GM23338 (cell line): ENCODE measurements at regions not wholly inside any gene's neighbourhood (a gene's known extent, or its start where the extent isn't known, plus 50 kb on each side); places are given as distances from the start of the nearest gene placed in this dataset.
A peak's percentile ranks its signal among the peaks of the same experiment; 100 is the strongest.

Source experiments
- ATAC-seq: fragments of 200-7000 bp; cut with Tn5 transposase; 3 replicates; pipeline ENCODE4 v1.9.1; 2020
- DNase-seq: peaks from one replicate; pipeline ENCODE4 v3.0.0-alpha.2; 2015; ENCODE audit warnings: low spot score
- H2AFZ ChIP-seq: fragments of 200-600 bp; sonication (generic); 2 replicates; pipeline ENCODE4 v1.8.0; 2016; ENCODE audit warnings: antibody characterized with exemption, mild to moderate bottlenecking, moderate library complexity
- H3F3A ChIP-seq: fragments of 200-600 bp; sonication (generic); replicated peaks from 2 replicates; pipeline ENCODE4 v1.8.0; 2017; ENCODE audit warnings: antibody characterized with exemption, mixed run types, low read depth
- H3K27ac ChIP-seq: fragments of 200-600 bp; sonication (generic); 2 replicates; pipeline ENCODE4 v1.6.1; 2016; ENCODE audit warnings: low read depth
- H3K27me3 ChIP-seq: fragments of 200-600 bp; sonication (generic); 2 replicates; pipeline ENCODE4 v1.8.0; 2016; ENCODE audit warnings: mild to moderate bottlenecking, mixed run types, moderate library complexity; ENCODE audit not compliant: insufficient read depth
- H3K36me3 ChIP-seq: fragments of 200-600 bp; sonication (generic); 2 replicates; pipeline ENCODE4 v1.8.0; 2016; ENCODE audit warnings: mild to moderate bottlenecking; ENCODE audit not compliant: insufficient read depth
- H3K4me1 ChIP-seq: fragments of 200-600 bp; sonication (generic); 2 replicates; pipeline ENCODE4 v1.8.0; 2016; ENCODE audit warnings: mild to moderate bottlenecking, moderate library complexity; ENCODE audit not compliant: insufficient read depth
- H3K4me2 ChIP-seq: fragments of 200-600 bp; sonication (generic); 2 replicates; pipeline ENCODE4 v1.7.1; 2017; ENCODE audit warnings: mixed run types
- H3K4me3 ChIP-seq: fragments of 200-600 bp; sonication (generic); 2 replicates; pipeline ENCODE4 v1.6.1; 2016; ENCODE audit warnings: mixed run types
- H3K79me2 ChIP-seq: fragments of 200-600 bp; sonication (generic); replicated peaks from 2 replicates; pipeline ENCODE4 v1.8.0; 2017; ENCODE audit warnings: mild to moderate bottlenecking; ENCODE audit not compliant: insufficient read depth
- H3K9me2 ChIP-seq: fragments of 200-600 bp; sonication (generic); 2 replicates; pipeline ENCODE4 v1.8.0; 2017; ENCODE audit not compliant: insufficient read depth
- H4K20me1 ChIP-seq: fragments of 200-600 bp; sonication (generic); replicated peaks from 2 replicates; pipeline ENCODE4 v1.8.0; 2017; ENCODE audit warnings: mild to moderate bottlenecking; ENCODE audit not compliant: insufficient read depth
- H3K27ac Mint-ChIP-seq: 2 replicates; pipeline ENCODE4 v1.8.0; 2020; ENCODE audit warnings: inconsistent platforms, mild to moderate bottlenecking, moderate library complexity, mixed read lengths
- H3K27me3 Mint-ChIP-seq: 3 replicates; pipeline ENCODE4 v1.8.0; 2022; ENCODE audit warnings: low read depth, mild to moderate bottlenecking, moderate library complexity, mixed read lengths, inconsistent platforms; ENCODE audit not compliant: insufficient read depth, poor library complexity
- H3K36me3 Mint-ChIP-seq: 3 replicates; pipeline ENCODE4 v1.8.0; 2021; ENCODE audit warnings: low read depth, mild to moderate bottlenecking, inconsistent platforms, moderate library complexity, mixed read lengths
- H3K4me1 Mint-ChIP-seq: 3 replicates; pipeline ENCODE4 v1.8.0; 2020; ENCODE audit warnings: mild to moderate bottlenecking, inconsistent platforms, mixed read lengths
- H3K4me3 Mint-ChIP-seq: 3 replicates; pipeline ENCODE4 v1.8.0; 2021; ENCODE audit warnings: moderate library complexity, mild to moderate bottlenecking, inconsistent platforms, mixed read lengths
- H3K9me3 Mint-ChIP-seq: 3 replicates; pipeline ENCODE4 v1.8.0; 2020; ENCODE audit warnings: moderate library complexity, mild to moderate bottlenecking, inconsistent platforms, mixed read lengths
- STAT1 ChIP-seq: IDR thresholded peaks from one replicate; pipeline ENCODE4 v1.6.1; 2016; ENCODE audit warnings: antibody characterized with exemption; ENCODE audit not compliant: unreplicated experiment
- ZNF114 ChIP-seq: fragments of 250-450 bp; sonication (Bioruptor Pico); IDR thresholded peaks from 2 replicates; pipeline ENCODE4 v1.5.0; 2020; ENCODE audit warnings: mild to moderate bottlenecking, moderate library complexity
- ZNF331 ChIP-seq: fragments of 250-450 bp; sonication (Bioruptor Pico); IDR thresholded peaks from 2 replicates; pipeline ENCODE4 v1.5.0; 2020; ENCODE audit warnings: low read depth, mild to moderate bottlenecking, moderate library complexity
- TF ChIP-seq, protein P1 (sequence below): fragments of 250-450 bp; sonication (Bioruptor Pico); IDR thresholded peaks from 2 replicates; pipeline ENCODE4 v1.5.0; 2020; ENCODE audit warnings: mild to moderate bottlenecking, moderate library complexity
- TF ChIP-seq, protein P2 (sequence below): IDR thresholded peaks from one replicate; pipeline ENCODE4 v1.6.1; 2018; ENCODE audit warnings: antibody characterized with exemption; ENCODE audit not compliant: unreplicated experiment

- Histone ChIP-seq H4K20me1 (no peaks in the 10 kb centered on the region), H3F3A (no peaks in the 10 kb centered on the region), H3K36me3 (no peaks in the 10 kb centered on the region), H3K4me2 (no peak overlapping the region), H2AFZ (peak overlapping the region; percentile 89; the same call in 1 of the 2 replicates), H3K27me3 (no peaks in the 10 kb centered on the region), H3K9me2 (peaks cover 11% of the 10 kb centered on the region; the same call in 1 of the 2 replicates), H3K4me3 (no peak overlapping the region), H3K27ac (no peak overlapping the region), H3K4me1 (no peaks in the 10 kb centered on the region), H3K79me2 (no peaks in the 10 kb centered on the region)
- H3K4me3 Mint-ChIP-seq, result no peak overlapping the region
- no peak for TF ChIP-seq ZNF114 (CRISPR knock-in tag)
- no peak for TF ChIP-seq ZNF331 (CRISPR knock-in tag)
- TF ChIP-seq, protein P1, sequence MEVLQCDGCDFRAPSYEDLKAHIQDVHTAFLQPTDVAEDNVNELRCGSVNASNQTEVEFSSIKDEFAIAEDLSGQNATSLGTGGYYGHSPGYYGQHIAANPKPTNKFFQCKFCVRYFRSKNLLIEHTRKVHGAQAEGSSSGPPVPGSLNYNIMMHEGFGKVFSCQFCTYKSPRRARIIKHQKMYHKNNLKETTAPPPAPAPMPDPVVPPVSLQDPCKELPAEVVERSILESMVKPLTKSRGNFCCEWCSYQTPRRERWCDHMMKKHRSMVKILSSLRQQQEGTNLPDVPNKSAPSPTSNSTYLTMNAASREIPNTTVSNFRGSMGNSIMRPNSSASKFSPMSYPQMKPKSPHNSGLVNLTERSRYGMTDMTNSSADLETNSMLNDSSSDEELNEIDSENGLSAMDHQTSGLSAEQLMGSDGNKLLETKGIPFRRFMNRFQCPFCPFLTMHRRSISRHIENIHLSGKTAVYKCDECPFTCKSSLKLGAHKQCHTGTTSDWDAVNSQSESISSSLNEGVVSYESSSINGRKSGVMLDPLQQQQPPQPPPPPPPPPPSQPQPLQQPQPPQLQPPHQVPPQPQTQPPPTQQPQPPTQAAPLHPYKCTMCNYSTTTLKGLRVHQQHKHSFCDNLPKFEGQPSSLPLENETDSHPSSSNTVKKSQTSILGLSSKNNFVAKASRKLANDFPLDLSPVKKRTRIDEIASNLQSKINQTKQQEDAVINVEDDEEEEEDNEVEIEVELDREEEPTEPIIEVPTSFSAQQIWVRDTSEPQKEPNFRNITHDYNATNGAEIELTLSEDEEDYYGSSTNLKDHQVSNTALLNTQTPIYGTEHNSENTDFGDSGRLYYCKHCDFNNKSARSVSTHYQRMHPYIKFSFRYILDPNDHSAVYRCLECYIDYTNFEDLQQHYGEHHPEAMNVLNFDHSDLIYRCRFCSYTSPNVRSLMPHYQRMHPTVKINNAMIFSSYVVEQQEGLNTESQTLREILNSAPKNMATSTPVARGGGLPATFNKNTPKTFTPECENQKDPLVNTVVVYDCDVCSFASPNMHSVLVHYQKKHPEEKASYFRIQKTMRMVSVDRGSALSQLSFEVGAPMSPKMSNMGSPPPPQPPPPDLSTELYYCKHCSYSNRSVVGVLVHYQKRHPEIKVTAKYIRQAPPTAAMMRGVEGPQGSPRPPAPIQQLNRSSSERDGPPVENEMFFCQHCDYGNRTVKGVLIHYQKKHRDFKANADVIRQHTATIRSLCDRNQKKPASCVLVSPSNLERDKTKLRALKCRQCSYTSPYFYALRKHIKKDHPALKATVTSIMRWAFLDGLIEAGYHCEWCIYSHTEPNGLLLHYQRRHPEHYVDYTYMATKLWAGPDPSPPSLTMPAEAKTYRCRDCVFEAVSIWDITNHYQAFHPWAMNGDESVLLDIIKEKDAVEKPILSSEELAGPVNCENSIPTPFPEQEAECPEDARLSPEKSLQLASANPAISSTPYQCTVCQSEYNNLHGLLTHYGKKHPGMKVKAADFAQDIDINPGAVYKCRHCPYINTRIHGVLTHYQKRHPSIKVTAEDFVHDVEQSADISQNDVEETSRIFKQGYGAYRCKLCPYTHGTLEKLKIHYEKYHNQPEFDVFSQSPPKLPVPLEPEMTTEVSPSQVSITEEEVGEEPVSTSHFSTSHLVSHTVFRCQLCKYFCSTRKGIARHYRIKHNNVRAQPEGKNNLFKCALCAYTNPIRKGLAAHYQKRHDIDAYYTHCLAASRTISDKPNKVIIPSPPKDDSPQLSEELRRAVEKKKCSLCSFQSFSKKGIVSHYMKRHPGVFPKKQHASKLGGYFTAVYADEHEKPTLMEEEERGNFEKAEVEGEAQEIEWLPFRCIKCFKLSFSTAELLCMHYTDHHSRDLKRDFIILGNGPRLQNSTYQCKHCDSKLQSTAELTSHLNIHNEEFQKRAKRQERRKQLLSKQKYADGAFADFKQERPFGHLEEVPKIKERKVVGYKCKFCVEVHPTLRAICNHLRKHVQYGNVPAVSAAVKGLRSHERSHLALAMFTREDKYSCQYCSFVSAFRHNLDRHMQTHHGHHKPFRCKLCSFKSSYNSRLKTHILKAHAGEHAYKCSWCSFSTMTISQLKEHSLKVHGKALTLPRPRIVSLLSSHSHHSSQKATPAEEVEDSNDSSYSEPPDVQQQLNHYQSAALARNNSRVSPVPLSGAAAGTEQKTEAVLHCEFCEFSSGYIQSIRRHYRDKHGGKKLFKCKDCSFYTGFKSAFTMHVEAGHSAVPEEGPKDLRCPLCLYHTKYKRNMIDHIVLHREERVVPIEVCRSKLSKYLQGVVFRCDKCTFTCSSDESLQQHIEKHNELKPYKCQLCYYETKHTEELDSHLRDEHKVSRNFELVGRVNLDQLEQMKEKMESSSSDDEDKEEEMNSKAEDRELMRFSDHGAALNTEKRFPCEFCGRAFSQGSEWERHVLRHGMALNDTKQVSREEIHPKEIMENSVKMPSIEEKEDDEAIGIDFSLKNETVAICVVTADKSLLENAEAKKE (CRISPR knock-in tag), result no peak
- TF ChIP-seq STAT1, result no peak
- TF ChIP-seq, protein P2, sequence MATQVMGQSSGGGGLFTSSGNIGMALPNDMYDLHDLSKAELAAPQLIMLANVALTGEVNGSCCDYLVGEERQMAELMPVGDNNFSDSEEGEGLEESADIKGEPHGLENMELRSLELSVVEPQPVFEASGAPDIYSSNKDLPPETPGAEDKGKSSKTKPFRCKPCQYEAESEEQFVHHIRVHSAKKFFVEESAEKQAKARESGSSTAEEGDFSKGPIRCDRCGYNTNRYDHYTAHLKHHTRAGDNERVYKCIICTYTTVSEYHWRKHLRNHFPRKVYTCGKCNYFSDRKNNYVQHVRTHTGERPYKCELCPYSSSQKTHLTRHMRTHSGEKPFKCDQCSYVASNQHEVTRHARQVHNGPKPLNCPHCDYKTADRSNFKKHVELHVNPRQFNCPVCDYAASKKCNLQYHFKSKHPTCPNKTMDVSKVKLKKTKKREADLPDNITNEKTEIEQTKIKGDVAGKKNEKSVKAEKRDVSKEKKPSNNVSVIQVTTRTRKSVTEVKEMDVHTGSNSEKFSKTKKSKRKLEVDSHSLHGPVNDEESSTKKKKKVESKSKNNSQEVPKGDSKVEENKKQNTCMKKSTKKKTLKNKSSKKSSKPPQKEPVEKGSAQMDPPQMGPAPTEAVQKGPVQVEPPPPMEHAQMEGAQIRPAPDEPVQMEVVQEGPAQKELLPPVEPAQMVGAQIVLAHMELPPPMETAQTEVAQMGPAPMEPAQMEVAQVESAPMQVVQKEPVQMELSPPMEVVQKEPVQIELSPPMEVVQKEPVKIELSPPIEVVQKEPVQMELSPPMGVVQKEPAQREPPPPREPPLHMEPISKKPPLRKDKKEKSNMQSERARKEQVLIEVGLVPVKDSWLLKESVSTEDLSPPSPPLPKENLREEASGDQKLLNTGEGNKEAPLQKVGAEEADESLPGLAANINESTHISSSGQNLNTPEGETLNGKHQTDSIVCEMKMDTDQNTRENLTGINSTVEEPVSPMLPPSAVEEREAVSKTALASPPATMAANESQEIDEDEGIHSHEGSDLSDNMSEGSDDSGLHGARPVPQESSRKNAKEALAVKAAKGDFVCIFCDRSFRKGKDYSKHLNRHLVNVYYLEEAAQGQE, result no peak
- no peak overlapping the region for H3K27ac Mint-ChIP-seq
- H3K9me3 Mint-ChIP-seq, result no peaks in the 10 kb centered on the region
- H3K27me3 Mint-ChIP-seq, result peaks cover 3% of the 10 kb centered on the region
- no peaks in the 10 kb centered on the region for H3K36me3 Mint-ChIP-seq
- no peak for ATAC-seq
- peak; percentile 4 for DNase-seq
- peaks cover 7% of the 10 kb centered on the region; the same call in 2 of the 3 replicates for H3K4me1 Mint-ChIP-seq
These were observed 233.6 kb upstream of the BMP2 start for GRCh38 chr20:6533761-6534479.
